Keratinocyte (primary cell): ENCODE measurements at regions not wholly inside any gene's neighbourhood (a gene's known extent, or its start where the extent isn't known, plus 50 kb on each side); places are given as distances from the start of the nearest gene placed in this dataset.

Experiments used
- DNase-seq: peaks from one replicate; pipeline ENCODE4 v3.0.0-alpha.2; 2011; ENCODE audit warnings: low read depth, missing footprints, low spot score
- FAIRE-seq: peaks from 2 replicates; lab custom pipeline; 2011; peaks lifted over from hg19 to GRCh38; lab: Jason Lieb, UNC
- H2AFZ ChIP-seq: 2 replicates; pipeline ENCODE4 v1.6.0; 2012; ENCODE audit warnings: low read length, control low read depth, inconsistent platforms; ENCODE audit not compliant: control insufficient read depth
- H3K27ac ChIP-seq: 2 replicates; pipeline ENCODE4 v1.5.1; 2011; ENCODE audit warnings: low read length; ENCODE audit not compliant: control insufficient read depth, insufficient read depth
- H3K27me3 ChIP-seq: 3 replicates; pipeline ENCODE4 v1.6.0; 2011; ENCODE audit warnings: low read length; ENCODE audit not compliant: control insufficient read depth, insufficient read depth; ENCODE audit errors: extremely low read depth
- H3K36me3 ChIP-seq, 2 experiments: 2 replicates in 1 of 2; 3 replicates in 1 of 2; pipeline ENCODE4 v1.5.1; 2011; ENCODE audit warnings: low read length in 2 of 2, mild to moderate bottlenecking in 1 of 2; ENCODE audit not compliant: control insufficient read depth in 2 of 2, insufficient read depth in 2 of 2; ENCODE audit errors: extremely low read depth in 1 of 2
- H3K4me1 ChIP-seq: 3 replicates; pipeline ENCODE4 v1.5.1; 2011; ENCODE audit warnings: low read length; ENCODE audit not compliant: control insufficient read depth, insufficient read depth; ENCODE audit errors: extremely low read depth
- H3K4me2 ChIP-seq: 3 replicates; pipeline ENCODE4 v1.6.0; 2011; ENCODE audit warnings: low read depth, low read length; ENCODE audit not compliant: control insufficient read depth, insufficient read depth; ENCODE audit errors: extremely low read depth
- H3K4me3 ChIP-seq, 3 experiments: fragments of 200-600 bp in 1 of 3; sonication (generic) in 1 of 3; 2 replicates in 2 of 3; 3 replicates in 1 of 3; pipeline ENCODE4 v1.5.1; 2011 to 2016; ENCODE audit warnings: low read length in 3 of 3, mild to moderate bottlenecking in 3 of 3, control low read depth in 2 of 3, inconsistent platforms in 1 of 3, low read depth in 1 of 3, mixed read lengths in 1 of 3, mixed run types in 1 of 3, moderate library complexity in 1 of 3; ENCODE audit not compliant: control insufficient read depth in 2 of 3, insufficient read depth in 2 of 3; ENCODE audit errors: extremely low read depth in 1 of 3
- H3K79me2 ChIP-seq: 2 replicates; pipeline ENCODE4 v1.6.0; 2012; ENCODE audit warnings: low read length; ENCODE audit not compliant: control insufficient read depth, insufficient read depth
- H3K9ac ChIP-seq: 3 replicates; pipeline ENCODE4 v1.6.0; 2011; ENCODE audit warnings: low read length; ENCODE audit not compliant: control insufficient read depth, insufficient read depth; ENCODE audit errors: extremely low read depth
- H3K9me1 ChIP-seq: 3 replicates; pipeline ENCODE4 v1.6.0; 2011; ENCODE audit warnings: low read length; ENCODE audit not compliant: control insufficient read depth, insufficient read depth; ENCODE audit errors: extremely low read depth
- H3K9me3 ChIP-seq: 2 replicates; pipeline ENCODE4 v1.5.1; 2012; ENCODE audit warnings: low read depth, low read length; ENCODE audit not compliant: control insufficient read depth
- H4K20me1 ChIP-seq: 3 replicates; pipeline ENCODE4 v1.6.0; 2011; ENCODE audit warnings: low read length; ENCODE audit not compliant: control insufficient read depth, insufficient read depth; ENCODE audit errors: extremely low read depth
- EZH2 ChIP-seq: IDR thresholded peaks from one replicate; pipeline ENCODE4 v1.6.1; 2012; ENCODE audit warnings: inconsistent platforms, mild to moderate bottlenecking, low read length, moderate library complexity
- dilution Hi-C: fragments of 300-500 bp; cut with MboI; formaldehyde crosslinking; loops from one replicate; pipeline ENCODE4 v1.7.0; 2020; ENCODE audit warnings: low sequenced_read_pairs; ENCODE audit not compliant: extremely low pct_ligation_motif_present
- TF ChIP-seq, protein P1 (sequence below), 3 experiments: IDR thresholded peaks in 1 of 3; conservative IDR thresholded peaks in 1 of 3; optimal IDR thresholded peaks in 1 of 3; 2 replicates in 2 of 3; 3 replicates in 1 of 3; pipeline versions ENCODE3 to v1.5.1; 2011; ENCODE audit warnings: low read length in 3 of 3, mild to moderate bottlenecking in 3 of 3, moderate library complexity in 2 of 3, control low read depth in 1 of 3, inconsistent platforms in 1 of 3; ENCODE audit not compliant: insufficient read depth in 2 of 3; ENCODE audit errors: extremely low read depth in 1 of 3

DNA sequence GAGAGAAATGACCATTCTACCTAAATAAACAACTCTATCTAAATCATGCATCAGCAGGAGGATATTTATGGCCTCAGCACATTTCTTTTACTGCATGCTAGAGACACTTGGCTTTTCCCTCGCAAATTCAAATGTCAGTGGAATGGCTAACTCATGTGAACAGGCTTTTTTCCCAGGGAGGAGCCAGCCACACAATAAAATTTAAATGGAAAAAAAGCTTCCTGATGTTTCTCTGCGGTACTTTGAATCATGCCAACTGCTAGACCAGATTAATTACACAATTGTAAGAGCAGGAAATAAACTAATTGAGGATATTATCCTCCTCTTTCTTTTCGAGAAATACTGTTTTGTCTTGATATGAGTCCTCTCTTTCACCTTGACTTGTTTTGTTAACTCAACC is 676.3 kb downstream of the IRS1 start:
- no peaks in the 10 kb centered on the region for H3K9me3 ChIP-seq
- FAIRE-seq (peak; percentile 64), DNase-seq (no peak)
- no peaks in the 10 kb centered on the region for H3K27me3 ChIP-seq
- peaks cover 42% of the 10 kb centered on the region for H3K4me1 ChIP-seq
- H3K4me3 ChIP-seq: no peak overlapping the region
- H2AFZ ChIP-seq: peak overlapping the region; percentile 59
- H3K9ac ChIP-seq: no peak overlapping the region
- H3K9me1 ChIP-seq: no peaks in the 10 kb centered on the region
- no peaks in the 10 kb centered on the region for H3K79me2 ChIP-seq
- peak overlapping the region; percentile 85 for H3K27ac ChIP-seq
- TF ChIP-seq EZH2: no peak
- TF ChIP-seq, protein P1, sequence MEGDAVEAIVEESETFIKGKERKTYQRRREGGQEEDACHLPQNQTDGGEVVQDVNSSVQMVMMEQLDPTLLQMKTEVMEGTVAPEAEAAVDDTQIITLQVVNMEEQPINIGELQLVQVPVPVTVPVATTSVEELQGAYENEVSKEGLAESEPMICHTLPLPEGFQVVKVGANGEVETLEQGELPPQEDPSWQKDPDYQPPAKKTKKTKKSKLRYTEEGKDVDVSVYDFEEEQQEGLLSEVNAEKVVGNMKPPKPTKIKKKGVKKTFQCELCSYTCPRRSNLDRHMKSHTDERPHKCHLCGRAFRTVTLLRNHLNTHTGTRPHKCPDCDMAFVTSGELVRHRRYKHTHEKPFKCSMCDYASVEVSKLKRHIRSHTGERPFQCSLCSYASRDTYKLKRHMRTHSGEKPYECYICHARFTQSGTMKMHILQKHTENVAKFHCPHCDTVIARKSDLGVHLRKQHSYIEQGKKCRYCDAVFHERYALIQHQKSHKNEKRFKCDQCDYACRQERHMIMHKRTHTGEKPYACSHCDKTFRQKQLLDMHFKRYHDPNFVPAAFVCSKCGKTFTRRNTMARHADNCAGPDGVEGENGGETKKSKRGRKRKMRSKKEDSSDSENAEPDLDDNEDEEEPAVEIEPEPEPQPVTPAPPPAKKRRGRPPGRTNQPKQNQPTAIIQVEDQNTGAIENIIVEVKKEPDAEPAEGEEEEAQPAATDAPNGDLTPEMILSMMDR (optimal IDR thresholded peaks at IDR 0.05 in 1 of 3, IDR thresholded peaks at IDR 0.05 in 1 of 3, conservative IDR thresholded peaks at IDR 0.05 in 1 of 3; ENCODE audit: extremely low read depth in 1 of 3, insufficient read depth in 2 of 3, low read length in 3 of 3): no peak
- dilution Hi-C loops: no loop called here
- no peaks in the 10 kb centered on the region for H3K36me3 ChIP-seq
- no peaks in the 10 kb centered on the region for H4K20me1 ChIP-seq
- H3K4me2 ChIP-seq: no peak overlapping the region

DNA sequence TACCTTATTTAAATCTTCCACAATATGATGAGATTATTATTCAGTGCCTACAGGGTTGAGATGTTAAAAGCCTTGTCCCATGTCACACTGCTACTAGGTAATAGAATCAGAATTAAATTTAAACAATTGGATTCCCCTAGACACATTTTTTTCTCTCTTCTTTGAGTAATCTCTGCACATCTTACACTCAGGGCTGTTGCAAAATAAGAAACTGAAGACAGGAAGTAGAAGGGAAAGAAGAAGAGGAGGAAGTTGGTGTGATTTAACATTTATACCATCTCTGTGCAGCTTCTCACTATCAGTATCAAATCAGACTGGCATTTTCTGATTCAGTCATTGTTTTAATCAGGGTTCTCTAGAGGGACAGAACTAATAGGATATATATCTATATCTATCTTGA is 677.6 kb downstream of the IRS1 start:
- H3K27ac ChIP-seq: no peak overlapping the region
- H2AFZ ChIP-seq: no peak overlapping the region
- H3K27me3 ChIP-seq: no peaks in the 10 kb centered on the region
- no peak overlapping the region for H3K4me2 ChIP-seq
- H3K9ac ChIP-seq: no peak overlapping the region
- peaks cover 54% of the 10 kb centered on the region for H3K4me1 ChIP-seq
- H3K9me1 ChIP-seq: no peaks in the 10 kb centered on the region
- dilution Hi-C loops: no loop called here
- TF ChIP-seq EZH2: no peak
- TF ChIP-seq, protein P1 (optimal IDR thresholded peaks at IDR 0.05 in 1 of 3, IDR thresholded peaks at IDR 0.05 in 1 of 3, conservative IDR thresholded peaks at IDR 0.05 in 1 of 3; ENCODE audit: extremely low read depth in 1 of 3, insufficient read depth in 2 of 3, low read length in 3 of 3): no peak
- H3K36me3 ChIP-seq: no peaks in the 10 kb centered on the region
- no peaks in the 10 kb centered on the region for H4K20me1 ChIP-seq
- no peaks in the 10 kb centered on the region for H3K9me3 ChIP-seq
- no peak overlapping the region for H3K4me3 ChIP-seq
- H3K79me2 ChIP-seq: no peaks in the 10 kb centered on the region
- FAIRE-seq (no peak), DNase-seq (no peak)
